A673 (cell line): ENCODE measurements at regions not wholly inside any gene's neighbourhood (a gene's known extent, or its start where the extent isn't known, plus 50 kb on each side); places are given as distances from the start of the nearest gene placed in this dataset.

Experiments
- CTCF ChIP-seq: fragments of 300-800, 200-600 bp; sonication (generic); conservative IDR thresholded peaks from 2 replicates; pipeline ENCODE4 v1.5.1; 2017; ENCODE audit warnings: low read depth, mild to moderate bottlenecking, antibody characterized with exemption, low read length, moderate library complexity, mixed read lengths
- EZH2 ChIP-seq: fragments of 200-600 bp; sonication (generic); IDR thresholded peaks from 2 replicates; pipeline ENCODE4 v1.6.1; 2017; ENCODE audit warnings: borderline replicate concordance, low read depth, mild to moderate bottlenecking, mixed read lengths, antibody characterized with exemption, low read length; ENCODE audit not compliant: poor library complexity, severe bottlenecking

GRCh38 chr10:123305671-123306070, 151.5 kb downstream of the BUB3 start:
- TF ChIP-seq CTCF (no peak), EZH2 (no peak)
